Natural killer cell (primary cell): ENCODE measurements at regions not wholly inside any gene's neighbourhood (a gene's known extent, or its start where the extent isn't known, plus 50 kb on each side); places are given as distances from the start of the nearest gene placed in this dataset.

ENCODE experiments used
- ATAC-seq, 3 donors: fragments of 150-1000 bp in 2 of 3; fragments of 200-7000 bp in 1 of 3; cut with Tn5 transposase; 1 replicate in 1 of 3; 2 replicates in 2 of 3; pipeline ENCODE4 v1.10.0; 2021; ENCODE audit warnings: mild to moderate bottlenecking in 2 of 3, moderate library complexity in 2 of 3
- DNase-seq, 2 donors: peaks; one replicate each; pipeline versions ENCODE4 v3.0.0 to v3.0.0-alpha.2; 2013 to 2021; ENCODE audit warnings: mixed read lengths in 1 of 2
- H3K27ac ChIP-seq: one replicate; pipeline ENCODE4 v1.5.1; 2013; ENCODE audit warnings: mild to moderate bottlenecking, low read length
- H3K27me3 ChIP-seq: one replicate; pipeline ENCODE4 v1.6.1; 2013; ENCODE audit warnings: low read length; ENCODE audit not compliant: control insufficient read depth, insufficient read depth
- H3K36me3 ChIP-seq: one replicate; pipeline ENCODE4 v1.6.1; 2013; ENCODE audit warnings: low read length; ENCODE audit not compliant: control insufficient read depth, insufficient read depth
- H3K4me1 ChIP-seq: one replicate; pipeline ENCODE4 v1.6.1; 2013; ENCODE audit warnings: low read length; ENCODE audit not compliant: control insufficient read depth, insufficient read depth
- H3K4me3 ChIP-seq: one replicate; pipeline ENCODE4 v1.5.1; 2013; ENCODE audit warnings: low read length
- H3K9me3 ChIP-seq: one replicate; pipeline ENCODE4 v1.6.1; 2013; ENCODE audit warnings: low read length; ENCODE audit not compliant: control insufficient read depth, insufficient read depth
- H3K27ac Mint-ChIP-seq, 2 donors: one replicate each; pipeline ENCODE4 v1.8.0; 2022; ENCODE audit warnings: mild to moderate bottlenecking in 2 of 2, mixed read lengths in 2 of 2, moderate library complexity in 1 of 2
- H3K27me3 Mint-ChIP-seq, 2 donors: one replicate each; pipeline ENCODE4 v1.8.0; 2022; ENCODE audit warnings: low read depth in 2 of 2, mixed read lengths in 2 of 2
- H3K36me3 Mint-ChIP-seq: one replicate; pipeline ENCODE4 v1.8.0; 2022; ENCODE audit warnings: mixed read lengths
- H3K4me1 Mint-ChIP-seq, 2 donors: one replicate each; pipeline ENCODE4 v1.8.0; 2022; ENCODE audit warnings: mixed read lengths in 2 of 2
- H3K4me3 Mint-ChIP-seq: one replicate; pipeline ENCODE4 v1.8.0; 2022; ENCODE audit warnings: mild to moderate bottlenecking, moderate library complexity, mixed read lengths
- H3K9me3 Mint-ChIP-seq, 2 donors: one replicate each; pipeline ENCODE4 v1.8.0; 2022; ENCODE audit warnings: mixed read lengths in 2 of 2
- CTCF ChIP-seq: fragments of 200-600 bp; IDR thresholded peaks from one replicate; pipeline ENCODE4 v1.8.0; 2022; ENCODE audit warnings: antibody characterized with exemption
- WGBS: methylation state at CpG from one replicate; pipeline ENCODE4 v1.1.7; 2013; ENCODE audit warnings: missing lambda C conversion rate; ENCODE audit not compliant: insufficient coverage; 5-methylcytosine and 5-hydroxymethylcytosine counted together
- intact Hi-C: fragments of 100-400 bp; cut with micrococcal nuclease; formaldehyde crosslinking; loops from one replicate; pipeline ENCODE4 v1.14.2; 2022

GRCh38 chr3:118799303-118799702 is 235.3 kb downstream of the IGSF11 start:
- no peaks in the 10 kb centered on the region for H3K27me3 ChIP-seq
- no peaks in the 10 kb centered on the region for H3K4me1 ChIP-seq
- intact Hi-C loops = no loop called here
- TF ChIP-seq CTCF = no peak
- H3K4me1 Mint-ChIP-seq = no peaks in the 10 kb centered on the region
- H3K27me3 Mint-ChIP-seq = no peaks in the 10 kb centered on the region
- 68% methylated on average over 3 of the region's 3 CpGs for WGBS
- no peak overlapping the region for H3K4me3 ChIP-seq
- no peaks in the 10 kb centered on the region for H3K9me3 ChIP-seq
- no peak overlapping the region for H3K27ac Mint-ChIP-seq
- DNase-seq (no peak), ATAC-seq (no peak)
- H3K36me3 ChIP-seq = no peaks in the 10 kb centered on the region
- H3K4me3 Mint-ChIP-seq = no peak overlapping the region
- H3K9me3 Mint-ChIP-seq = no peaks in the 10 kb centered on the region
- H3K36me3 Mint-ChIP-seq = no peaks in the 10 kb centered on the region
- no peak overlapping the region for H3K27ac ChIP-seq

- 87% methylated on average over 8 of the region's 8 CpGs for WGBS
- Histone ChIP-seq H3K4me1 (no peaks in the 10 kb centered on the region), H3K27ac (no peak overlapping the region), H3K27me3 (no peaks in the 10 kb centered on the region), H3K36me3 (no peaks in the 10 kb centered on the region), H3K9me3 (no peaks in the 10 kb centered on the region), H3K4me3 (no peak overlapping the region)
- intact Hi-C loops = no loop called here
- H3K9me3 Mint-ChIP-seq = no peaks in the 10 kb centered on the region
- DNase-seq = no peak
- H3K27me3 Mint-ChIP-seq = peaks cover 2 to 4% of the 10 kb centered on the region in 2 donors
- H3K4me3 Mint-ChIP-seq = no peak overlapping the region
- no peaks in the 10 kb centered on the region for H3K36me3 Mint-ChIP-seq
- no peaks in the 10 kb centered on the region for H3K4me1 Mint-ChIP-seq
- H3K27ac Mint-ChIP-seq = no peak overlapping the region
- no peak for TF ChIP-seq CTCF
- ATAC-seq = no peak
Measured at GRCh38 chr3:118801899-118802298, 232.7 kb downstream of the IGSF11 start.

GRCh38 chr3:118802325-118803095 is 232.1 kb downstream of the IGSF11 start:
- ATAC-seq (no peak), DNase-seq (no peak)
- Mint-ChIP-seq H3K4me1 (no peaks in the 10 kb centered on the region), H3K4me3 (no peak overlapping the region), H3K36me3 (no peaks in the 10 kb centered on the region), H3K27me3 (peaks cover 2 to 10% of the 10 kb centered on the region in 2 donors), H3K27ac (no peak overlapping the region), H3K9me3 (peaks cover 0 to 1% of the 10 kb centered on the region in 2 donors)
- WGBS = 87% methylated on average over 13 of the region's 13 CpGs
- no peaks in the 10 kb centered on the region for H3K9me3 ChIP-seq
- no peaks in the 10 kb centered on the region for H3K27me3 ChIP-seq
- H3K36me3 ChIP-seq = no peaks in the 10 kb centered on the region
- intact Hi-C loops = no loop called here
- H3K27ac ChIP-seq = no peak overlapping the region
- H3K4me1 ChIP-seq = no peaks in the 10 kb centered on the region
- H3K4me3 ChIP-seq = no peak overlapping the region
- no peak for TF ChIP-seq CTCF

- no peaks in the 10 kb centered on the region for H3K36me3 ChIP-seq
- H3K27ac ChIP-seq = no peak overlapping the region
- Mint-ChIP-seq H3K4me3 (no peak overlapping the region), H3K27me3 (peaks cover 2 to 10% of the 10 kb centered on the region in 2 donors), H3K4me1 (no peaks in the 10 kb centered on the region), H3K36me3 (no peaks in the 10 kb centered on the region), H3K9me3 (peaks cover 0 to 3% of the 10 kb centered on the region in 2 donors), H3K27ac (no peak overlapping the region)
- 95% methylated on average over 2 of the region's 3 CpGs for WGBS
- ATAC-seq (no peak), DNase-seq (no peak)
- no peak overlapping the region for H3K4me3 ChIP-seq
- no peaks in the 10 kb centered on the region for H3K4me1 ChIP-seq
- intact Hi-C loops = no loop called here
- H3K27me3 ChIP-seq = no peaks in the 10 kb centered on the region
- no peaks in the 10 kb centered on the region for H3K9me3 ChIP-seq
- no peak for TF ChIP-seq CTCF
Measured at GRCh38 chr3:118803096-118803476, 231.6 kb downstream of the IGSF11 start.
